ENCODE measurements at regions not wholly inside any gene's neighbourhood (a gene's known extent, or its start where the extent isn't known, plus 50 kb on each side); places are given as distances from the start of the nearest gene placed in this dataset.

DNA sequence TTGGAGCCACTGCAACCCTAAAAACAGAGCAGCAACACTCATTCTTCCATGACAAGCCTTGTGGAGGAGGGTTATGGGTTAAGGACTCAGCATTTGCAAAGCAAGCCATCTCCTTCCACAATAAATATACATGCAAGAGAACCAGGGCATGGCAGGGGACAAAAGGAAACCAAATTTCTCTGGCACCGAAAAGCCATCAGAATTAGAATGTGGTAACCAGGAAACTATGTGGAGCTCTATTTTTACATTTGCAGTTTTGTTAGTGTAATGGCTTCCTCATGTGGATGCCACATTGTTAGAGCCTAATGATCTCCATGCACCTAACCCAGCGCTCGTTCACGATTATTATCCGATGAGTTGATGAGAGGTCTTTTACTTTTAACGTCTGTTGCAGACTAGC, 91.7 kb downstream of the NAV1 start:
- no peak for DNase-seq (ENCODE audit: low spot score)
- Mint-ChIP-seq H3K4me1 (ENCODE audit: unreplicated experiment) (peaks cover 14% of the 10 kb centered on the region), H3K4me3 (ENCODE audit: unreplicated experiment) (no peak overlapping the region), H3K36me3 (ENCODE audit: low read depth, unreplicated experiment) (peaks cover 38% of the 10 kb centered on the region), H3K27ac (ENCODE audit: unreplicated experiment) (no peak overlapping the region), H3K27me3 (ENCODE audit: unreplicated experiment) (peaks cover 7% of the 10 kb centered on the region), H3K9me3 (ENCODE audit: unreplicated experiment) (no peaks in the 10 kb centered on the region)
- TF ChIP-seq, protein P1, sequence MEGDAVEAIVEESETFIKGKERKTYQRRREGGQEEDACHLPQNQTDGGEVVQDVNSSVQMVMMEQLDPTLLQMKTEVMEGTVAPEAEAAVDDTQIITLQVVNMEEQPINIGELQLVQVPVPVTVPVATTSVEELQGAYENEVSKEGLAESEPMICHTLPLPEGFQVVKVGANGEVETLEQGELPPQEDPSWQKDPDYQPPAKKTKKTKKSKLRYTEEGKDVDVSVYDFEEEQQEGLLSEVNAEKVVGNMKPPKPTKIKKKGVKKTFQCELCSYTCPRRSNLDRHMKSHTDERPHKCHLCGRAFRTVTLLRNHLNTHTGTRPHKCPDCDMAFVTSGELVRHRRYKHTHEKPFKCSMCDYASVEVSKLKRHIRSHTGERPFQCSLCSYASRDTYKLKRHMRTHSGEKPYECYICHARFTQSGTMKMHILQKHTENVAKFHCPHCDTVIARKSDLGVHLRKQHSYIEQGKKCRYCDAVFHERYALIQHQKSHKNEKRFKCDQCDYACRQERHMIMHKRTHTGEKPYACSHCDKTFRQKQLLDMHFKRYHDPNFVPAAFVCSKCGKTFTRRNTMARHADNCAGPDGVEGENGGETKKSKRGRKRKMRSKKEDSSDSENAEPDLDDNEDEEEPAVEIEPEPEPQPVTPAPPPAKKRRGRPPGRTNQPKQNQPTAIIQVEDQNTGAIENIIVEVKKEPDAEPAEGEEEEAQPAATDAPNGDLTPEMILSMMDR (IDR thresholded peaks at IDR 0.05; ENCODE audit: unreplicated experiment) = no peak

DNA sequence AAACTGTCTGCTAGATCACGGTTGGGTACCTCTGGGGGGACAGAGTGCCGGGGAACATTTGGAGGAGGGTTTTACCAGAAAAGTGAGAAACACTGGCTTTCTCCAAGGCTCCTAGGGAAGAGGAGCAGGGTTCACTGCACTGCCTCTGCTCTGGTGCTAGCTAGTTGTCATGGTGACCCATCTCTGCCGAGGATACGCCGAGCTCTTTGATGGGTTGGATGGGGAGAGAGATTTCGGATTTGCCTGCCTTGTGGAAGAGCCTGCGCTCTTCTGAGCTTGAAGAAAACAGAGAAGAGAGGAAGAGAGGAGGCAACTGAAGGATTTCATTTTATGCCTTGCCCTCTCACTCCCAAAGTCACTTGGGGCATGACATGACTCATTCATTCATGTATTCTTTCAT, 92.1 kb downstream of the NAV1 start:
- no peak for DNase-seq (ENCODE audit: low spot score)
- Mint-ChIP-seq H3K36me3 (ENCODE audit: low read depth, unreplicated experiment) (peaks cover 38% of the 10 kb centered on the region), H3K9me3 (ENCODE audit: unreplicated experiment) (no peaks in the 10 kb centered on the region), H3K27ac (ENCODE audit: unreplicated experiment) (no peak overlapping the region), H3K4me1 (ENCODE audit: unreplicated experiment) (peaks cover 18% of the 10 kb centered on the region), H3K27me3 (ENCODE audit: unreplicated experiment) (peaks cover 7% of the 10 kb centered on the region), H3K4me3 (ENCODE audit: unreplicated experiment) (peak overlapping the region; percentile 9)
- TF ChIP-seq, protein P1 (IDR thresholded peaks at IDR 0.05; ENCODE audit: unreplicated experiment) = no peak

DNA sequence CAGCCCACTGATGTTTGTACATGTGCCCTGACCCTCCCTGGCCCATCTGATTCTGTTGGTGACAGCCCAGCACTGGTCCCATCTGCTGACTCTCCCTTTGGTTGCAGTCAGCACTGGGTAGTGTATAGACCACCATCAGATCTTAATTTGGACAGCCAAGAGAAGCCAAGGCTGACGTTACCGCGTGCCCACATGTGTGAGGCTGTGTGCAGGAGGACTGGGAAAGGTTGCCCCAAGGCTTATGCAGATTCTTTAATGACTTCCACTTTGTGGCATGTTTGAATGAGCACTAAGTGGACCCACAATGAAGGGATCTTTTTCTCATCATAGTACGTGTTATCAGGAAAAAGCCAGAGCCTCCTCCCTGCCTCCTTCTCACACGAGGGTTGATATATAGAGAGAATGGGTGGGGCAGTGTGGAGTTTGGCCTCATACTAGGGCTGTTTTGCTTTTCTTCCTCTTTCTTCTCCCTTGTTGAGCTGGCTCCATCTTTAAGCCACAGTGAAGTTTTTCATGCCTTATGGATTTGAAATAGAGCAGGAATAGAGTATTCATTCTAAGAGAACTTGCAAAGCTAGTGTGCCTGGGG, 93.5 kb downstream of the NAV1 start:
- Mint-ChIP-seq H3K4me1 (ENCODE audit: unreplicated experiment) (peaks cover 32% of the 10 kb centered on the region), H3K9me3 (ENCODE audit: unreplicated experiment) (no peaks in the 10 kb centered on the region), H3K27ac (ENCODE audit: unreplicated experiment) (no peak overlapping the region), H3K36me3 (ENCODE audit: low read depth, unreplicated experiment) (peaks cover 30% of the 10 kb centered on the region), H3K27me3 (ENCODE audit: unreplicated experiment) (peaks cover 7% of the 10 kb centered on the region), H3K4me3 (ENCODE audit: unreplicated experiment) (peak overlapping the region; percentile 77)
- TF ChIP-seq, protein P1 (IDR thresholded peaks at IDR 0.05; ENCODE audit: unreplicated experiment) = no peak
- no peak for DNase-seq (ENCODE audit: low spot score)

DNA sequence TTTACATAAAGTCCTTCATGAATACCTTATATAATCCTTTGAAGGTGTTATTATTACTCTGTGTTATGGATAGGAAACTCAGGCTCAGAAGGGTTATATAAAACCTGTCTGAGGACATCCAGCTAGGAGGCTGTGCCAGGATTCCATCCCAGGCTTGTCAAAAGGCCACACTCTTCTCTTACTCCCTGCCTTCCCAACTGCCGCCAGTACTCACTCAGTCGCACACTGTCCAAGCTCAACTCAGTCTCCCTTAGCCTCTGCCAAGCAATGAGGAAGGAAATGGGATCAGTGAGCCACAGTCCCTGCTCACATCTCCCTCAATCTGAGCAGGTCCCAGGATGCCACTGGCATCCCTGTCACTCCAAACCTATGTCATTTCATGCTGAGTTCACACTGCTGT, 94.4 kb downstream of the NAV1 start:
- no peak for DNase-seq (ENCODE audit: low spot score)
- Mint-ChIP-seq H3K4me3 (ENCODE audit: unreplicated experiment) (no peak overlapping the region), H3K27ac (ENCODE audit: unreplicated experiment) (no peak overlapping the region), H3K4me1 (ENCODE audit: unreplicated experiment) (peaks cover 38% of the 10 kb centered on the region), H3K9me3 (ENCODE audit: unreplicated experiment) (no peaks in the 10 kb centered on the region), H3K27me3 (ENCODE audit: unreplicated experiment) (peaks cover 4% of the 10 kb centered on the region), H3K36me3 (ENCODE audit: low read depth, unreplicated experiment) (peaks cover 30% of the 10 kb centered on the region)
- TF ChIP-seq, protein P1 (IDR thresholded peaks at IDR 0.05; ENCODE audit: unreplicated experiment) = no peak

DNA sequence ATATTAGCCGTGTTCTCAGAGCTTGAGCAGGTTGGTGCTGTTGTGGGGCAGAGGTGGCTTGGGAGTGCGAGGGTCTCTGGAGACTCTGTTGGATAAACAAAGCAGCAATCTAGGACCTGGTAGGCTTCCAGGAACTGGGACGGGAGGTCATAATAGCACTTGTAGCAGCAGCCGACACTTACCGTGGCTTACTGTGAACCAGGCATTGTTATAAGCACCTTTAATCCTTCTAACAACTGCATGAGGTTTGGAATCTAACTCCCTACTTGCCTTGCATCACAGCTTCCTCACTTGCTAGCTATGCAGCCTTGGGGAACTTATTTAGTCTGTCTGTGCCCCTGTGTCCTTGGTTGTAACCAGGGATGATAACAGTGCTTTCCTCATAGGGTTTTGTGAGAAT, 94.9 kb downstream of the NAV1 start:
- Mint-ChIP-seq H3K27ac (ENCODE audit: unreplicated experiment) (no peak overlapping the region), H3K27me3 (ENCODE audit: unreplicated experiment) (peaks cover 4% of the 10 kb centered on the region), H3K36me3 (ENCODE audit: low read depth, unreplicated experiment) (peaks cover 33% of the 10 kb centered on the region), H3K4me3 (ENCODE audit: unreplicated experiment) (no peak overlapping the region), H3K9me3 (ENCODE audit: unreplicated experiment) (no peaks in the 10 kb centered on the region), H3K4me1 (ENCODE audit: unreplicated experiment) (peaks cover 38% of the 10 kb centered on the region)
- TF ChIP-seq, protein P1 (IDR thresholded peaks at IDR 0.05; ENCODE audit: unreplicated experiment) = no peak
- no peak for DNase-seq (ENCODE audit: low spot score)
